ENCODE measurements at regions not wholly inside any gene's neighbourhood (a gene's known extent, or its start where the extent isn't known, plus 50 kb on each side); places are given as distances from the start of the nearest gene placed in this dataset.

DNA sequence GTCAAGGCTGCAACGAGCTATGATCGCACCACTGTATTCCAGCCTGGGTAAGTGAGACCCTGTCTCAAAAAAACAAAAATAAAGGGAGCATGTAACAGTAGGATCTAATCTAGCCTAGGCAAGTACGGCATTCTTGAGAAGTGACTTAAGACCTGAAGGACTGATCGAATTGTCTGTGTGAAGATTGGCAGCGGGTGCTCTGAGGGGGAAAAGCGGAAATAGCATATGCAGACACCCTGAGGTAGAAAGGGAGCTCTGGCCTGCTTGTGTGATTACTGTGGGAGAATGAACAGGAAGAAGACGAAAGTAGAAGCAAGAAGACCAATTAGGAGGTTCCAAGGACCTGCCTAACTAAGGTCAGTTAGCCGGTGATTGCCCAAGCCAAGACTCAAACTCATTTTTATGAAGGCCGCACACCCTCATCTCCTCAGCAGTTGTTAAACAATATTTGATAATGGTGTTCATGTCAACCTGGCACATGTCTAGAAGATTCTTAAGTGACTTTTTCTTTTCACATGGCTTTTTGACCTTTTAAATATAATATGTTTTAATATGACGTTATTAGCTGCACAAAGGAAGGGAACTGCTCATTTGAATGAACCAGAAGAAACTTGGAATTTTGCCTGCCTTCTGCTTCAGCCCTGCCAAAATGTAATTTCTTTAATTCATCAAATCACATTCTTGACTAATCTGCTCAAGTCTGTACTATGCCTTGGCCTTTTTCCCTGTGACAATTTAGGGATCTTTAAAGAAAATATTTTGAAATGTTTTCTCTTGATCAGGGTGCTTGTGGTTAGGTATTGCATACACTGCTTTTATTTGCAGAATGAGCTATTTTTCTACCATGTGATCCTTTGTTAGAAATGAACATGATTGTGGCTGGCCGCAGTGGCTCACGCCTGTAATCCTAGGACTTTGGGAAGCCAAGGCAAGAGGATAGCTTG, 289.2 kb upstream of the DMRT1 start:
- intact Hi-C loops (cut with DNase I; ENCODE audit: low total_unique reads) = no loop called here
- H3K4me3 ChIP-seq (ENCODE audit: low read depth, poor library complexity, severe bottlenecking) = no peak overlapping the region
- WGBS, 2 donors = 71 to 75% methylated on average over 12 of the region's 12 CpGs
- no peak for DNase-seq (ENCODE audit: low spot score in 2 of 2)
- TF ChIP-seq POLR2A (IDR thresholded peaks at IDR 0.05) = no peak
- TF ChIP-seq, protein P1, sequence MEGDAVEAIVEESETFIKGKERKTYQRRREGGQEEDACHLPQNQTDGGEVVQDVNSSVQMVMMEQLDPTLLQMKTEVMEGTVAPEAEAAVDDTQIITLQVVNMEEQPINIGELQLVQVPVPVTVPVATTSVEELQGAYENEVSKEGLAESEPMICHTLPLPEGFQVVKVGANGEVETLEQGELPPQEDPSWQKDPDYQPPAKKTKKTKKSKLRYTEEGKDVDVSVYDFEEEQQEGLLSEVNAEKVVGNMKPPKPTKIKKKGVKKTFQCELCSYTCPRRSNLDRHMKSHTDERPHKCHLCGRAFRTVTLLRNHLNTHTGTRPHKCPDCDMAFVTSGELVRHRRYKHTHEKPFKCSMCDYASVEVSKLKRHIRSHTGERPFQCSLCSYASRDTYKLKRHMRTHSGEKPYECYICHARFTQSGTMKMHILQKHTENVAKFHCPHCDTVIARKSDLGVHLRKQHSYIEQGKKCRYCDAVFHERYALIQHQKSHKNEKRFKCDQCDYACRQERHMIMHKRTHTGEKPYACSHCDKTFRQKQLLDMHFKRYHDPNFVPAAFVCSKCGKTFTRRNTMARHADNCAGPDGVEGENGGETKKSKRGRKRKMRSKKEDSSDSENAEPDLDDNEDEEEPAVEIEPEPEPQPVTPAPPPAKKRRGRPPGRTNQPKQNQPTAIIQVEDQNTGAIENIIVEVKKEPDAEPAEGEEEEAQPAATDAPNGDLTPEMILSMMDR (IDR thresholded peaks at IDR 0.05) = no peak

DNA sequence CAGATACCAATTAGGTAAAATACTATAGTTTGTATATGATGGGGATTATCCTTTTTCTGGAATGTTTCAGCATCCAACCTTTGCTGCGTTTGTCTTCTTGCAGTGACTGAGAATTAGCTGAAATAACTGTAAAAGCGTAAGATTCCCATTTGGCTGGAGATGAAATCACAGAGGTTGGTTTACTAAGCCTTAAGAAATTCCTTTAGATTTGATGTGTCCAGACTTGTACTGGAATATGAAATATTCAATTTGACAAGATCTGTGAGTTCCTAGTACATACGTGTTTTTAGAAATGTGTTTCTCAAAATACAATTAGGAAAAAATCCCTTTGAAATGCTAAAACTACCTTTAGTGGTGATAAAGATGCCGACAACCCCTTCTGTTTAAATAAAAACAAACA, 286.0 kb upstream of the DMRT1 start:
- intact Hi-C loops (cut with DNase I; ENCODE audit: low total_unique reads) = no loop called here
- no peak for DNase-seq (ENCODE audit: low spot score in 2 of 2)
- H3K4me3 ChIP-seq (ENCODE audit: low read depth, poor library complexity, severe bottlenecking) = no peak overlapping the region
- WGBS, 2 donors = 54 to 63% methylated on average over 4 of the region's 4 CpGs
- TF ChIP-seq POLR2A (IDR thresholded peaks at IDR 0.05) = no peak
- TF ChIP-seq, protein P1 (IDR thresholded peaks at IDR 0.05) = no peak

DNA sequence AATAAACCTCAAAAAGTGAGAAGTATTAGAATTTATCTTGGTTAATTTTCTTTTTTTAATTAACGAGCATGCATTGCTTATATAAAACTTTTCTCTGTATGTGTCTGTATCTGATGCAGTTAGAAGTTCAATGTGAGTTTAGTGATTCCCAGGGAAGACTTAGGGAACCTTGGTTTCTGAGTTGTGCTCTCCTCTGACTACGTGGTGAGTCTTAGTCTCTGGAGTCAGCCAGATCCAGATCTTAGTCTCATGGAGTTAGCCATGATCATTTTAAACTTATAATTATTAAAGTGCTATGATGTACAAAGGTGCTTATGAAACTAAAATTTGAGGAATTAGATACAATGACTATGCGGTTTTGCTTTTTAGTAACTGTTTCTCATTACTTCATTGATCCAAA, 285.3 kb upstream of the DMRT1 start:
- TF ChIP-seq POLR2A (IDR thresholded peaks at IDR 0.05) = no peak
- TF ChIP-seq, protein P1 (IDR thresholded peaks at IDR 0.05) = no peak
- WGBS, 2 donors = 54 to 59% methylated on average over 3 of the region's 3 CpGs
- H3K4me3 ChIP-seq (ENCODE audit: low read depth, poor library complexity, severe bottlenecking) = no peak overlapping the region
- no peak for DNase-seq (ENCODE audit: low spot score in 2 of 2)
- intact Hi-C loops (cut with DNase I; ENCODE audit: low total_unique reads) = no loop called here

DNA sequence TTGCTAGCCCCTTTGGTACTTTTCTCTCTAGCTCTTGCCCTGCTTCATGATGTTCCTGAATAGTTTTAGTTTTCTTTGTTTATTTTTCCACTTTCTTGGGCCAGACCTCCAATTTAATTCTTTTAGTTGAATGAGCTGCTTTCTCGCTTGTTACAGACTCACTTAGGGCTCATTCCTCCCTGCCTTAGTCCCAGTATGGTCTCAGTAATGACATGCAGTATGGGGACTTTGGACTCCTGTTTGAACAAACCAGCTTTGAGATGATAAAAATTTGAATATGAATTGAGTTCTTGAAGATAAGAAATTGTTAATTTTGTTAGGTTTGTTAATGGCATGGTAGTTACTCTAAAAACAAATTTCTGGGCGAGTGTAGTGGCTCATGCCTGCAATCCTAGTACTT, 284.8 kb upstream of the DMRT1 start:
- 90% methylated on average over 2 of the region's 2 CpGs for WGBS, 2 donors
- no peak for DNase-seq (ENCODE audit: low spot score in 2 of 2)
- TF ChIP-seq, protein P1 (IDR thresholded peaks at IDR 0.05) = no peak
- no peak for TF ChIP-seq POLR2A (IDR thresholded peaks at IDR 0.05)
- H3K4me3 ChIP-seq (ENCODE audit: low read depth, poor library complexity, severe bottlenecking) = no peak overlapping the region
- intact Hi-C loops (cut with DNase I; ENCODE audit: low total_unique reads) = no loop called here

DNA sequence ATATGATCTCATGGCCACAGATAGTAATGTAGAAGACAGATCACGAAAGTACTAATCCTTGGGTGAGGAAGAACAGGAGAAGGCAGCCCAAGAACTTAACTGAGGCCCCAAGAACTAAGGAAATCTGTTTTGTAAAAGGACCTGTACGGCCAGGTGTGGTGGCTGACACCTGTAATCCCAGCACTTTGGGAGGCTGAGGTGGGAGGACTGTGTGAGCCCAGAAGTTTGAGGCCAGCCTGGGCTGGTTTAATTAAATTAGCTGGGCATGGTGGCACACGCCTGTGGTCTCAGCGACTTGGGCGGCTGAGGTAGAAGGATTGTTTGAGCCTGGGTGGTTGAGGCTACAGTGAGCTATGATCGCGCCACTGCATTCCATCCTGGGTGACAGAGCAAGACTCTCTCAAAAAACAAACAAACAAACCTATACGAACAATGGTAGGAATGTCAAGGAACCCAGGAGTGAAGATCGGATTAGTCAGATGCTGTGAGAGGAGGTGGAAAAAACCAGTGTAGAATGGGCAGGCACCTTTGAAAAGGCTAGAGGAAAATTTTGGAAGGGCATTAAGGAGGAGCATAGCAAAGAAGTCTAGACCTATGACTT, 283.8 kb upstream of the DMRT1 start:
- intact Hi-C loops (cut with DNase I; ENCODE audit: low total_unique reads) = no loop called here
- no peak for DNase-seq (ENCODE audit: low spot score in 2 of 2)
- TF ChIP-seq, protein P1 (IDR thresholded peaks at IDR 0.05) = no peak
- no peak for TF ChIP-seq POLR2A (IDR thresholded peaks at IDR 0.05)
- no peak overlapping the region for H3K4me3 ChIP-seq (ENCODE audit: low read depth, poor library complexity, severe bottlenecking)
- WGBS, 2 donors = 82 to 92% methylated on average over 9 of the region's 9 CpGs

Data from lower leg skin (tissue), 4 donors.